ENCODE measurements at regions not wholly inside any gene's neighbourhood (a gene's known extent, or its start where the extent isn't known, plus 50 kb on each side); places are given as distances from the start of the nearest gene placed in this dataset.
"Not testable (repeated sequence)": the region's sequence is repeated elsewhere in the genome, so short reads cannot be mapped to it uniquely, and the experiment has no call there.

- no peak for DNase-seq
These were observed 616.9 kb upstream of the GHITM start for GRCh38 chr10:83522456-83522855.

- DNase-seq: no peak
These were observed 616.4 kb upstream of the GHITM start for GRCh38 chr10:83522881-83523386.

DNA sequence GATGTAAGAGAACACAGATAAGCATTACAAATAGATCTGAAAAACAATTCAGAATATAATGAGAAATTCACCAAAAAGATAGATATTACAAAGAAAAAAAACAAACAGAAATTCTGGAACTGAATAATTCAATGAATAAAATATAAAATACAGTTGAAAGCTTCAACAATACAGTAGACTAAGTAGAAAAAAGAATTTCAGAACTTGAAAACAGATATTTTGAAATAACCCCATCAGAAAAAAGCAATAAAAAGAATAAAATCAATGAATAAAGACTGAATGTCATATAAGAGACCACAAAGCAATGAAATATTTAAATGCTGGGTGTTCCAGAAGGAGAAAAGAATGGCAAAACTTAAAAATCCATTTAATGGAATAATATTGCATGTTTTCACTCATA lies 611.4 kb upstream of the GHITM start:
- DNase-seq: no peak

GRCh38 chr10:83533290-83533689 lies 606.0 kb upstream of the GHITM start:
- DNase-seq: no peak

- no peak for DNase-seq
These were observed 602.9 kb upstream of the GHITM start for GRCh38 chr10:83536426-83536825.

DNA sequence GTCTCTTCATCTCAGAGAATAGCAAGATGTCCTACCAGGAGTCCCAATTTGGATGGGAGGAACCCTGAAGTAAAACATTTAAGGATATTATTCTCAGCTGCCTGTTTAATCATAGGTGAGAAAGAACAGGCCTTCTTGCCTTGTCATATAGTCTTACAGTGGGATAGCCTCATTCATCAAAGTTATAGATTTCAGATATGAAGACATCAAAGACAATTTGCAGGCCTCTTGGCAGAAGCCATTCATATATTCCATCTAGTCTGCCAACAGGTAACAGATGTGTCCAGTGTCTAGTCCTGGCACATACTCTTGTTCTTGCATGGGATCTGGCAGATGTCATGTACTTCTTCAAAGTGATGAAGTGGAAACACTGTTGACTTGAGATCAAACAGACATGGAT lies 601.3 kb upstream of the GHITM start:
- no peak for DNase-seq

- DNase-seq: peak in 1 of 5 experiments; percentile 2
These were observed 599.6 kb upstream of the GHITM start for GRCh38 chr10:83539528-83540308.

DNA sequence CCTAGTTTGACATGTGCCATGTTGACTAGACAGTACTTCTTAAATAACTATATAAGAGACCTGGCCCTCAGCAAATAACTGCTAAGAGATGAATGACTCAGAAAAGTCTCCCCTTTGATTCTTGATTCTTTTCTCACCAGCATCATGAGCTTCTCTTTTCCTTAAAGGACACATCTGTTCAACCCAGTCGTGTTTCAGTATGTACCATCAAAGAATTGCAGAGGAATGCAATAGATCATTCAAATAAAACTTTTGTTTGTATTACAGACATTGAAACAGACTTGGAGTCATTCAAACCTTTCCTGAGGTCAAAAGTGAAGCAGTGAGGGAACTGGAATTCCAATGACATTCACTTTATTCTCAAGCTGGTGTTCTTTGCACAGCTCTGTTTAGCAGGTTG lies 598.3 kb upstream of the GHITM start:
- no peak for DNase-seq

DNA sequence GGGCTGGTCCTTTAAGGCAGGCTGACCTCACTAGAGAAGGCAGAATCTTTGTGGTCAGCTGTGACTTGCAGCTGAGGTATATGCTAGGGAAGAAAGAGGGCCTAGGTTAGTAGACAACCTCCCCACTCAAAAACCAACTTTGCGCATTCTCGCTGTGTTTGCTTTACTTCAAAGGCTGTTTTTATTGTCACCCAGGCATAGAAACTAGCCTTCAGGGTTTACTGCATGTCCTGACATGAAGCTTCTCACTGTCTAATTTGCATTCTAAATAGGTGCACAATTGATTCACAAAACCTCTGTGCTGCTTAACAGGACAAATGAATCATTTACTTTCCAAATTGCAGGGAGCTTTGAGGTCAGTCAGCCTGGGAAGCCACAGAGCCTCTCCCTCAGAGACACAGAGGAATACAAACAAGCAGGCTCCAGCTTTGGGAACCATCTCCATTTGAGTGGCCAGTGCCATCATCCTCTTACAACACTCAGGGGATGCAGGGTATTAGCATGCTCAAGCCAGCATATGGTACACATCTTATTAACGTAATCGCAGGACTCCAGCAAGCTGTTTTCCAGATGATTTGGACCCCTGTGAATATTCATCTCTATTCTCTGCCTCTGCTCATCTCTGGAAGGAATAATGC lies 596.4 kb upstream of the GHITM start:
- DNase-seq: no peak

GRCh38 chr10:83543691-83544462 lies 595.4 kb upstream of the GHITM start:
- DNase-seq: no peak

DNA sequence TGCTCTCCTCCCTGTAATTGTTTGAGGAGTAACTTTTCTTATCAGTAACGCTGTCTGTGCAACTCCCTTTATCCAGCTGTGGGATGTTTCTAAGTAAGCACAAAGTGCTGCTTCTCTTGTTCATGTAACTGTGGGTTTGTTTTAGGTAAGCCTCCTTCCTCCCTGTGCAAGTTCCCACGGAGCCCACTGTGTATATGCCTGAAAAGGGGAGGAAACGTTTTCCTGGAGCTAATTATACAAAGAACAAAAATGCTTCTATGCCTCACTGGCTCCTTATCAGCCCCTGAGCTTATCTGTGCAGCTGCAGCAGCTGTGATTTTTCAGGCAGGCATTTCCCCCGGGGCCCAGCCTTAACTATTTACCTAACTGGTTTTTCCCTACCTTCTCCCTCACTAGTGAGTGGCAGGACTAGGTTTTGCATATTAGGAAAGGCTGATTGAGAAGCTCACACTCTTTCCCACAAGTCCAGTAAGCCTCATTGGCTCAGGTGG lies 593.4 kb upstream of the GHITM start:
- DNase-seq: no peak

GRCh38 chr10:83551190-83551589 lies 588.1 kb upstream of the GHITM start:
- DNase-seq: not testable (repeated sequence)

- no peak for DNase-seq
These were observed 585.9 kb upstream of the GHITM start for GRCh38 chr10:83553366-83553765.

GRCh38 chr10:83555264-83555663 lies 584.0 kb upstream of the GHITM start:
- DNase-seq: no peak

DNA sequence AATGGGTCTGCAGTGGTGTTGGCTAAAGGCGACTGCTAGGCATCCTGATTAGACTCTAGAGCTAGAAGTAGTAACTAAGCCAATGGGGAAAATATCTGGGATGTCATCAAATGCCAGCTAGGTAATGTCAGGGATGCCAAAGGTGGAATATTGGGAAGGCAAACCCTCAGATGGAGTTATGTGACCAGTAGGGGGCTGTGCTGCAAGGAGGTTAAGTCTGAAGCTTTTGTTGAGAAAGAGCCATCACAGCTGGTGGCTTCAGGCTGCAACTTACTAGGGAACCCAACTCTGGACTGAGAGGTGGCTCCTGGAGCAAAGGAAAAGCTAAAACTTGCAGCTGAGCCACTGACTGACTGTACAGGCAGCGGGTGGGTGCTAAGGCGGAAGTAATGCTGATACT lies 576.9 kb upstream of the GHITM start:
- DNase-seq: no peak

DNA sequence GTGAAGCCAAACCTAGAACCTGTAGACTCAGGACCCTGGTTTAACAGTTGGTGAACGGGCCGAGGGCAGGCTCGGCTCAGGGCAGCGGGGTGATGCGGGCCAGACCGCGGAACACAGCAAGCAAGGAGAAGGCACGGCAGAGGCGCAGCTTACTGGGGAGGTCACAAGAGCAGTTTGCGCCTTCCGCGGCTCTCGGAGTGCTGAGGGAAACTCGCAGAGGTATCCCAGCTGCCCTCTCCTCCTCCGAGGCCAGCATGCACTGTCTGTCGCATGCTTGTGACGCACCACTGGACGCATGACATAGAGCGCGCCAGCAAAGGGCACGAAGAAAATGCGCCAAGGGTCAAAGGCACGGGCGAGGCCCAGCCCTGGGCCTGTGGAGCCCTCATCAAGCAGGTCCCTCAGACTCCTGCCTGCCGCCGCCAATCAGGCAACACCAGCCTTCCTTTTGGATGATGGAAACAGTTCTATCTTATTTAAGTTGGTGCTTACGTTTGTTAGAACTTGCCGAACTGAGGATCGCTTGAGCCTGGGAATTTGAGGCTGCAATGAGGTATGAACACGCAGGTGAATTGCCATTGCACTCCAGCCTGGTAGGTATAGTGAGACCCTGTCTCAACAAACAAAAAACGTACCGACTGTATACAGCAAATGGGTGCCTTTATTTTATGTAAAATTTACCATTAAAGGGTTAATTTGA lies 574.3 kb upstream of the GHITM start:
- no peak for DNase-seq

DNA sequence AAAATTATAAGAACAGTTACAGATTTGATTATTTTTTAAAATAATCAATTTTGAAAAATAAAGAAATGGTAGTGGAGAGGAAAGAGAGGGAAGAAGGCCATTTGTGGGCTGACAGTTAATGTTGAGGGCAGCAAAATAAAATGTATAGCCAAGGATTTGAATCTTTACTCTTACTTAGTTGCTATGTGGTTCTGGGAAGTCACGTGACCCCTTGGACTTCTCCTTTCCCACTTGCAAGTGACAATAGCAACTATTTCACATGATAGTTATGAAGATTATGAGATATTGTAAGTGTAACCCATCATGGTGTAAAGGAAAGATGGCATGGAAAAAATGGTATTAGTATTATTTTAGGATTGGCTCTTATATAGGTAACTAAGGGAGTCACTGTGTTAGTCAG lies 567.3 kb upstream of the GHITM start:
- DNase-seq: no peak

- peak in 1 of 5 experiments; percentile 24 for DNase-seq
These were observed 564.5 kb upstream of the GHITM start for GRCh38 chr10:83574770-83575169.

DNA sequence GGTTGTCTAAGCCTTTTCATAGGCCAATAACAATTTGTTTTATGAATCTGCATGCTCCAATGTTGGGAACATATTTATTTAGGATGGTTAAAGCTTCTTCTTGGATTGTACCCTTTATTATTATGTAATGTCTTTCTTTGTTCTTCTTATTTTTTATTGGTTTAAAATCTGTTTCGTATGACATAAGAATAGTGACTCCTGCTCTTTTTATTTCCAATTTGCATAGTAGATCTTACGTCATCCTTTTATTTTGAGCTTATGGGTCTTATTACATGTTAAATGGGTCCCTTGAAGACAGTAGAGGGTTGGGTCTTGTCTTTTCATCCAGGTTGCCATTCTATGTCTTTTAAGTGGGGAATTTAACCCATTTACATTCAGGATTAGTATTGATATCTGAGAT lies 561.9 kb upstream of the GHITM start:
- no peak for DNase-seq

GRCh38 chr10:83580373-83581012 lies 558.8 kb upstream of the GHITM start:
- no peak for DNase-seq

GRCh38 chr10:83582407-83583095 lies 556.8 kb upstream of the GHITM start:
- DNase-seq: no peak

DNA sequence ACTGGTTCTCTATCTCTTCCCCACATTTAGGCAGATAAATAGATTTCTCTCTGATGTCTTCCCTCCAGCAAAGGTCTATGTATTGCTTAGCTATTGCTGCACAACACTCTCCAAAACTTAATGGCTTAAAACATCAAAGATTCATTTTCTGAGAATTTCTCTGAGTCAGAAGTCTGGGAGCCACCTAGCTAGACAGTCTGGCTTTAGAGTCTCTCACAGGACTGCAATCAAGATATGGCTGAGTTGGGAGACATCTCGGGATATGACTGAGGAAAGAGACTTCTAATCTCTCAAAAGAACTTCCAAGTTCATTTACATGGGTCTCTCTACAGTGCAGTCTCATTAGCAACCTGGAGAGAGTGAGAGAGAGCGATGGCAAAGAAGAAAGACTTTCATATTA lies 553.6 kb upstream of the GHITM start:
- no peak for DNase-seq

Measured in T-helper 2 cell (primary cell).